H9 (cell line): ENCODE measurements at regions not wholly inside any gene's neighbourhood (a gene's known extent, or its start where the extent isn't known, plus 50 kb on each side); places are given as distances from the start of the nearest gene placed in this dataset.

Experiments used
- DNase-seq: peaks from one replicate; pipeline ENCODE4 v3.0.0-alpha.2; 2017
- H2AFZ ChIP-seq: one replicate; pipeline ENCODE4 v1.6.1; 2013; ENCODE audit warnings: mild to moderate bottlenecking, low read length, control low read depth, moderate library complexity
- H2AK5ac ChIP-seq: 2 replicates; pipeline ENCODE4 v1.6.1; 2013; ENCODE audit warnings: low read length, control low read depth, mixed read lengths; ENCODE audit not compliant: insufficient read length
- H2BK120ac ChIP-seq: one replicate; pipeline ENCODE4 v1.6.1; 2013; ENCODE audit warnings: low read depth, mild to moderate bottlenecking, low read length, control low read depth, inconsistent platforms; ENCODE audit not compliant: poor library complexity, severe bottlenecking
- H2BK12ac ChIP-seq: 2 replicates; pipeline ENCODE4 v1.6.1; 2013; ENCODE audit warnings: low read length, control low read depth, mixed read lengths, low read depth; ENCODE audit not compliant: insufficient read length
- H2BK15ac ChIP-seq: 2 replicates; pipeline ENCODE4 v1.6.1; 2013; ENCODE audit warnings: low read depth, low read length, control low read depth
- H2BK20ac ChIP-seq: one replicate; pipeline ENCODE4 v1.6.1; 2013; ENCODE audit warnings: low read depth, mild to moderate bottlenecking, low read length, control low read depth, inconsistent platforms; ENCODE audit not compliant: poor library complexity, severe bottlenecking
- H2BK5ac ChIP-seq: 2 replicates; pipeline ENCODE4 v1.6.1; 2013; ENCODE audit warnings: low read length, control low read depth, mixed read lengths; ENCODE audit not compliant: insufficient read length
- H3K14ac ChIP-seq: 2 replicates; pipeline ENCODE4 v1.6.1; 2013; ENCODE audit warnings: low read length, control low read depth; ENCODE audit not compliant: insufficient read depth
- H3K18ac ChIP-seq: 2 replicates; pipeline ENCODE4 v1.6.1; 2013; ENCODE audit warnings: low read depth, mild to moderate bottlenecking, mixed read lengths, low read length, control low read depth; ENCODE audit not compliant: insufficient read length
- H3K23ac ChIP-seq: 2 replicates; pipeline ENCODE4 v1.6.1; 2013; ENCODE audit warnings: low read length, control low read depth, mixed read lengths, low read depth; ENCODE audit not compliant: insufficient read length
- H3K23me2 ChIP-seq: 2 replicates; pipeline ENCODE4 v1.6.1; 2013; ENCODE audit warnings: low read depth, mild to moderate bottlenecking, mixed read lengths, low read length, control low read depth; ENCODE audit not compliant: insufficient read length, poor library complexity, severe bottlenecking
- H3K27ac ChIP-seq: 2 replicates; pipeline ENCODE4 v1.5.1; 2013; ENCODE audit warnings: low read length, control low read depth, mixed read lengths, low read depth; ENCODE audit not compliant: insufficient read length
- H3K27me3 ChIP-seq: 2 replicates; pipeline ENCODE4 v1.6.1; 2013; ENCODE audit warnings: low read length, control low read depth, inconsistent platforms; ENCODE audit not compliant: insufficient read depth
- H3K4ac ChIP-seq: 2 replicates; pipeline ENCODE4 v1.6.1; 2013; ENCODE audit warnings: low read depth, mild to moderate bottlenecking, control low read depth, inconsistent platforms, low read length, moderate library complexity
- H3K4me1 ChIP-seq: 2 replicates; pipeline ENCODE4 v1.6.1; 2013; ENCODE audit warnings: low read length, control low read depth, inconsistent platforms; ENCODE audit not compliant: insufficient read depth
- H3K4me2 ChIP-seq: 2 replicates; pipeline ENCODE4 v1.6.1; 2013; ENCODE audit warnings: low read length, control low read depth, mixed read lengths; ENCODE audit not compliant: insufficient read length, insufficient read depth
- H3K56ac ChIP-seq: 2 replicates; pipeline ENCODE4 v1.6.1; 2013; ENCODE audit warnings: low read depth, mild to moderate bottlenecking, mixed read lengths, low read length, control low read depth; ENCODE audit not compliant: insufficient read length
- H3K79me1 ChIP-seq: 2 replicates; pipeline ENCODE4 v1.6.1; 2013; ENCODE audit warnings: low read depth, mild to moderate bottlenecking, moderate library complexity, low read length, control low read depth, inconsistent platforms; ENCODE audit not compliant: insufficient read depth, poor library complexity, severe bottlenecking
- H3K79me2 ChIP-seq: 2 replicates; pipeline ENCODE4 v1.6.1; 2013; ENCODE audit warnings: low read length, control low read depth, inconsistent platforms; ENCODE audit not compliant: insufficient read depth
- H3K9ac ChIP-seq: 2 replicates; pipeline ENCODE4 v1.6.1; 2013; ENCODE audit warnings: low read length, control low read depth, mixed read lengths; ENCODE audit not compliant: insufficient read length; ENCODE audit errors: extremely low read depth
- H3K9me3 ChIP-seq: one replicate; pipeline ENCODE4 v1.6.1; 2013; ENCODE audit warnings: low read depth, low read length, inconsistent platforms; ENCODE audit not compliant: control insufficient read depth
- H3T11ph ChIP-seq: one replicate; pipeline ENCODE4 v1.6.1; 2013; ENCODE audit warnings: mild to moderate bottlenecking, low read length, control low read depth, inconsistent platforms
- H4K20me1 ChIP-seq: one replicate; pipeline ENCODE4 v1.6.1; 2013; ENCODE audit not compliant: control insufficient read depth, insufficient read length, insufficient read depth
- H4K5ac ChIP-seq: 2 replicates; pipeline ENCODE4 v1.6.1; 2013; ENCODE audit warnings: low read depth, mild to moderate bottlenecking, mixed read lengths, low read length, control low read depth; ENCODE audit not compliant: insufficient read length
- H4K8ac ChIP-seq: replicated peaks from 2 replicates; pipeline ENCODE4 v1.6.1; 2013; ENCODE audit warnings: low read length, control low read depth, mixed read lengths, low read depth; ENCODE audit not compliant: insufficient read length
- H4K91ac ChIP-seq: 2 replicates; pipeline ENCODE4 v1.6.1; 2013; ENCODE audit warnings: low read depth, mild to moderate bottlenecking, moderate library complexity, mixed read lengths, low read length, control low read depth; ENCODE audit not compliant: insufficient read length
- H3K27ac Mint-ChIP-seq, 3 experiments: 2 replicates in 2 of 3; 3 replicates in 1 of 3; pipeline ENCODE4 v1.8.0; 2020 to 2021; ENCODE audit warnings: mixed read lengths in 3 of 3, mild to moderate bottlenecking in 1 of 3, moderate library complexity in 1 of 3
- H3K27me3 Mint-ChIP-seq: 2 replicates; pipeline ENCODE4 v1.8.0; 2021; ENCODE audit warnings: low read depth, mild to moderate bottlenecking, moderate library complexity, mixed read lengths
- H3K36me3 Mint-ChIP-seq, 3 experiments: 2 replicates in 2 of 3; 3 replicates in 1 of 3; pipeline ENCODE4 v1.8.0; 2020 to 2021; ENCODE audit warnings: low read depth in 3 of 3, mixed read lengths in 3 of 3; ENCODE audit not compliant: insufficient read depth in 1 of 3
- H3K4me1 Mint-ChIP-seq, 2 experiments: 2 replicates each; pipeline ENCODE4 v1.8.0; 2020; ENCODE audit warnings: mixed read lengths in 2 of 2
- H3K4me3 Mint-ChIP-seq, 2 experiments: 2 replicates in 1 of 2; 3 replicates in 1 of 2; pipeline ENCODE4 v1.8.0; 2020 to 2021; ENCODE audit warnings: mild to moderate bottlenecking in 2 of 2, mixed read lengths in 2 of 2, moderate library complexity in 1 of 2
- H3K9me3 Mint-ChIP-seq, 2 experiments: 2 replicates in 1 of 2; 3 replicates in 1 of 2; pipeline ENCODE4 v1.8.0; 2020; ENCODE audit warnings: mild to moderate bottlenecking in 2 of 2, mixed read lengths in 2 of 2, moderate library complexity in 1 of 2
- WGBS: extraction: QIAGEN DNeasy Blood & Tissue Kit; methylation state at CpG from one replicate; pipeline ENCODE4 v1.1.7; 2013; ENCODE audit warnings: missing lambda C conversion rate, low lambda C conversion rate, mixed read lengths; ENCODE audit not compliant: insufficient read length; ENCODE audit errors: extremely low coverage; 5-methylcytosine and 5-hydroxymethylcytosine counted together
- TF ChIP-seq, protein P1 (sequence below): fragments of 200-600 bp; sonication (generic); conservative IDR thresholded peaks from 3 replicates; pipeline ENCODE4 v1.8.0; 2021; ENCODE audit warnings: antibody characterized with exemption, mild to moderate bottlenecking

DNA sequence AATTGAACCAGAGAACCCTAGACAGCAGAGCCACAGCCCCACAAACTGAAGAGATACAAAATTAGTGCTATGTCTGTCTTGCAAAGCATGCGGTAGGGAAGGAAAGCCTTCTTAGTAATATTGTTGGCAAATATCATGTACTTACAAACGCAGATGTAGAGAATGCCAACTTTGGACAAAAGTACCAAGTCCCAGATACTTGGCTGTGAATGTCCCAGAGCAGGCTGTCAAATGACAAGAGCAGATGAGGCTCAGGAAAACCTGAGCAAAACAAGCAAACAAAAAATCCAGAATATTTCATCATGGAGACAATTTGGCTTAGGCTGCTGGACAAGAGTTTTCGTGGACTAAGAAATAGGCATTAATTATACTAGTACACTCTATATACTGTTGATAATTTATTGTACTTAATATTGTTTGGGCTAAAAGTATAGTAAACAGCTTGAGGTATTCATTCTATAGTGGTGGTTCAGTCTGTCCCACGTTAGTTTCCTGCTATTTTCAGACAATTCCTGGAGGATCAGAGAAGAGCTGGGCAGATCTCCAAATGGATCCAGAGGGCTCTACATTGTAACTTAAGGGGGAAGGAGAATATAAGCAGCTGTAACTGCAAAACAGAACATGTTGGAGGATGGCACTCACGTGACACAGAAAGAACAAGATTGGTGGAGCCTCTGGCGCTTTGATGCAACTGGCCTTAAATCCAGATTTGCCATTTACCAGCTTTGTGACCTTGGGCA lies 329.8 kb downstream of the ATP23 start:
- no peaks in the 10 kb centered on the region for H3K4me1 ChIP-seq
- no peak overlapping the region for H2BK20ac ChIP-seq
- no CpG with 5 or more reads among the region's 6 CpGs for WGBS
- TF ChIP-seq, protein P1, sequence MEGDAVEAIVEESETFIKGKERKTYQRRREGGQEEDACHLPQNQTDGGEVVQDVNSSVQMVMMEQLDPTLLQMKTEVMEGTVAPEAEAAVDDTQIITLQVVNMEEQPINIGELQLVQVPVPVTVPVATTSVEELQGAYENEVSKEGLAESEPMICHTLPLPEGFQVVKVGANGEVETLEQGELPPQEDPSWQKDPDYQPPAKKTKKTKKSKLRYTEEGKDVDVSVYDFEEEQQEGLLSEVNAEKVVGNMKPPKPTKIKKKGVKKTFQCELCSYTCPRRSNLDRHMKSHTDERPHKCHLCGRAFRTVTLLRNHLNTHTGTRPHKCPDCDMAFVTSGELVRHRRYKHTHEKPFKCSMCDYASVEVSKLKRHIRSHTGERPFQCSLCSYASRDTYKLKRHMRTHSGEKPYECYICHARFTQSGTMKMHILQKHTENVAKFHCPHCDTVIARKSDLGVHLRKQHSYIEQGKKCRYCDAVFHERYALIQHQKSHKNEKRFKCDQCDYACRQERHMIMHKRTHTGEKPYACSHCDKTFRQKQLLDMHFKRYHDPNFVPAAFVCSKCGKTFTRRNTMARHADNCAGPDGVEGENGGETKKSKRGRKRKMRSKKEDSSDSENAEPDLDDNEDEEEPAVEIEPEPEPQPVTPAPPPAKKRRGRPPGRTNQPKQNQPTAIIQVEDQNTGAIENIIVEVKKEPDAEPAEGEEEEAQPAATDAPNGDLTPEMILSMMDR, result no peak
- no peak overlapping the region for H3K56ac ChIP-seq
- H3K9me3 ChIP-seq, result peaks cover 3% of the 10 kb centered on the region
- H4K5ac ChIP-seq, result no peak overlapping the region
- H3K18ac ChIP-seq, result no peak overlapping the region
- Mint-ChIP-seq H3K36me3 (peaks cover 0 to 3% (median under 1%) of the 10 kb centered on the region in 3 experiments; a peak in 3 of 7 replicates), H3K4me3 (no peak overlapping the region), H3K4me1 (no peaks in the 10 kb centered on the region), H3K9me3 (peaks cover 4 to 6% of the 10 kb centered on the region in 2 experiments; a peak in 4 of 5 replicates), H3K27me3 (no peaks in the 10 kb centered on the region), H3K27ac (no peak overlapping the region)
- H3K9ac ChIP-seq, result no peak overlapping the region
- no peak overlapping the region for H4K91ac ChIP-seq
- H2AK5ac ChIP-seq, result no peak overlapping the region
- no peak overlapping the region for H2BK5ac ChIP-seq
- no peak overlapping the region for H3K4me2 ChIP-seq
- H3K79me1 ChIP-seq, result no peaks in the 10 kb centered on the region
- no peak overlapping the region for H3K4ac ChIP-seq
- no peaks in the 10 kb centered on the region for H3K79me2 ChIP-seq
- H2BK120ac ChIP-seq, result no peak overlapping the region
- H2BK12ac ChIP-seq, result no peak overlapping the region
- H2AFZ ChIP-seq, result no peak overlapping the region
- DNase-seq, result no peak
- no peak overlapping the region for H3K23ac ChIP-seq
- no peak overlapping the region for H3T11ph ChIP-seq
- peaks cover 2% of the 10 kb centered on the region for H3K23me2 ChIP-seq
- no peaks in the 10 kb centered on the region for H3K27me3 ChIP-seq
- H3K14ac ChIP-seq, result no peak overlapping the region
- no peak overlapping the region for H3K27ac ChIP-seq
- H4K8ac ChIP-seq, result no peak overlapping the region
- no peaks in the 10 kb centered on the region for H4K20me1 ChIP-seq
- H2BK15ac ChIP-seq, result no peak overlapping the region
